Lower leg skin (tissue), 4 donors: ENCODE measurements at regions not wholly inside any gene's neighbourhood (a gene's known extent, or its start where the extent isn't known, plus 50 kb on each side); places are given as distances from the start of the nearest gene placed in this dataset.

Experiments
- DNase-seq, 2 donors: peaks; one replicate each; pipeline ENCODE4 v3.0.0-alpha.2; 2019; ENCODE audit warnings: low spot score in 2 of 2
- H3K4me3 ChIP-seq: fragments of 200-600 bp; sonication (generic); 2 replicates; pipeline ENCODE4 v1.5.1; 2017; ENCODE audit warnings: mild to moderate bottlenecking, low read depth; ENCODE audit not compliant: poor library complexity, severe bottlenecking
- CTCF ChIP-seq, 3 donors: fragments of 450-650 bp; IDR thresholded peaks; one replicate each; pipeline ENCODE4 v1.5.1; 2016; ENCODE audit warnings: antibody characterized with exemption in 3 of 3, mild to moderate bottlenecking in 3 of 3, moderate library complexity in 2 of 3
- POLR2A ChIP-seq, 2 donors: fragments of 450-650 bp; IDR thresholded peaks; one replicate each; pipeline ENCODE4 v1.6.1; 2016 to 2017; ENCODE audit warnings: antibody characterized with exemption in 2 of 2, mild to moderate bottlenecking in 1 of 2, moderate library complexity in 1 of 2
- WGBS, 2 donors: methylation state at CpG; one replicate each; pipeline ENCODE4 v1.1.5; 2018; 5-methylcytosine and 5-hydroxymethylcytosine counted together
- intact Hi-C: fragments of 100-400 bp; cut with DNase I; formaldehyde crosslinking; loops from one replicate; pipeline ENCODE4 v1.15.0; 2023; ENCODE audit warnings: low total_unique reads

GRCh38 chr6:22189946-22190345 lies 106.9 kb downstream of the PRL start:
- intact Hi-C loops: no loop called here
- no peak for TF ChIP-seq CTCF (IDR thresholded peaks at IDR 0.05)
- no peak for TF ChIP-seq POLR2A (IDR thresholded peaks at IDR 0.05)
- H3K4me3 ChIP-seq: no peak overlapping the region
- WGBS, 2 donors: 87 to 90% methylated on average over 6 of the region's 6 CpGs
- DNase-seq: no peak

GRCh38 chr6:22194188-22194921 lies 102.5 kb downstream of the PRL start:
- intact Hi-C loops: no loop called here
- H3K4me3 ChIP-seq: no peak overlapping the region
- WGBS, 2 donors: 85 to 88% methylated on average over 3 of the region's 3 CpGs
- no peak for TF ChIP-seq POLR2A (IDR thresholded peaks at IDR 0.05)
- DNase-seq: no peak

- intact Hi-C loops: no loop called here
- no peak for DNase-seq
- TF ChIP-seq CTCF (IDR thresholded peaks at IDR 0.05) (no peak), POLR2A (IDR thresholded peaks at IDR 0.05) (no peak)
- H3K4me3 ChIP-seq: no peak overlapping the region
- WGBS, 2 donors: 75 to 81% methylated on average over 3 of the region's 3 CpGs
Measured at GRCh38 chr6:22199771-22200170, 97.1 kb downstream of the PRL start.

- no peak for DNase-seq
- 83 to 84% methylated on average over 6 of the region's 6 CpGs for WGBS, 2 donors
- no peak overlapping the region for H3K4me3 ChIP-seq
- intact Hi-C loops: no loop called here
- TF ChIP-seq CTCF (IDR thresholded peaks at IDR 0.05): no peak
- TF ChIP-seq POLR2A (IDR thresholded peaks at IDR 0.05): no peak
Measured at GRCh38 chr6:22204153-22204552, 92.7 kb downstream of the PRL start.

GRCh38 chr6:22205266-22205665 lies 91.6 kb downstream of the PRL start:
- intact Hi-C loops: no loop called here
- 86 to 90% methylated on average over 1 of the region's 1 CpG for WGBS, 2 donors
- H3K4me3 ChIP-seq: no peak overlapping the region
- TF ChIP-seq POLR2A (IDR thresholded peaks at IDR 0.05): no peak
- TF ChIP-seq CTCF (IDR thresholded peaks at IDR 0.05): no peak
- DNase-seq: no peak

- TF ChIP-seq POLR2A (IDR thresholded peaks at IDR 0.05) (no peak), CTCF (IDR thresholded peaks at IDR 0.05) (no peak)
- DNase-seq: no peak
- 89 to 94% methylated on average over 5 of the region's 5 CpGs for WGBS, 2 donors
- intact Hi-C loops: no loop called here
- no peak overlapping the region for H3K4me3 ChIP-seq
Measured at GRCh38 chr6:22206106-22206505, 90.7 kb downstream of the PRL start.
